HUES6 (cell line): ENCODE measurements at regions not wholly inside any gene's neighbourhood (a gene's known extent, or its start where the extent isn't known, plus 50 kb on each side); places are given as distances from the start of the nearest gene placed in this dataset.

ENCODE experiments used
- H3K27ac ChIP-seq: 2 replicates; pipeline ENCODE4 v1.7.0; 2013; ENCODE audit warnings: low read depth, mild to moderate bottlenecking, low read length, inconsistent platforms
- H3K27me3 ChIP-seq: 2 replicates; pipeline ENCODE4 v1.6.1; 2013; ENCODE audit warnings: low read length; ENCODE audit not compliant: control insufficient read depth, insufficient read depth
- H3K36me3 ChIP-seq: 2 replicates; pipeline ENCODE4 v1.6.1; 2013; ENCODE audit warnings: low read length; ENCODE audit not compliant: control insufficient read depth, insufficient read depth
- H3K4me1 ChIP-seq: 2 replicates; pipeline ENCODE4 v1.6.1; 2013; ENCODE audit warnings: low read length; ENCODE audit not compliant: control insufficient read depth, insufficient read depth
- H3K4me3 ChIP-seq: 2 replicates; pipeline ENCODE4 v1.5.1; 2013; ENCODE audit warnings: low read depth, low read length
- H3K9ac ChIP-seq: one replicate; pipeline ENCODE4 v1.6.1; 2013; ENCODE audit warnings: mild to moderate bottlenecking, low read length
- H3K9me3 ChIP-seq: 2 replicates; pipeline ENCODE4 v1.6.1; 2013; ENCODE audit warnings: low read depth, low read length; ENCODE audit not compliant: control insufficient read depth, insufficient read depth

DNA sequence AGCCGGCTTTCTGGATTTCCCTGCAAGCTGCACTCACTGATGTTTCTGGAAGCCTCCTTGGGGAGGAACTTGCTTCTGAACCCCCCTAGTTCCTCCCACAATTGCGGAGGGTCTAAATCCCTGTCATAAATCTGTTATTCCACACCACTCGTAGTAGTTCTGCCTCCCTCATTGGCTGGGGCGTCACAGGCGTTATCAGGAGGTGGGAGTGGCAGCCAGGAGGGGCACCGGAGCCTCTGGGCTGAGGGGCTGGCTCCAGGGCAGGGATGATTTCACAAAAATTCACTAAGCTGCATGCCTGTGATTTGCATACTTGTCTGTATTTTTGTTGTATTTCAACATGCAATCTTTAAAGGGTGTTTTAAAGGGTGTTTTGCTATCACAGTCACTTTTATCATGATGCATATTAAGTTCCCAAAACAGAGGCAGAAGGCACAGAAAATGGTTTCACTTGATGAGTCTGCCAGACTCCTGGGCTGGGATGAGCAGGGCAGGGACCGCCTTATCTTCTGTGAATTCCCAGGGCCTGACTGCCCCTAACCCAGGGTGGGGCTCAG is 176.2 kb upstream of the FOXF1 start:
- no peak overlapping the region for H3K27ac ChIP-seq
- H3K4me1 ChIP-seq = peaks cover 28% of the 10 kb centered on the region
- H3K9ac ChIP-seq = no peak overlapping the region
- no peaks in the 10 kb centered on the region for H3K9me3 ChIP-seq
- peaks cover 15% of the 10 kb centered on the region for H3K27me3 ChIP-seq
- H3K4me3 ChIP-seq = no peak overlapping the region
- no peaks in the 10 kb centered on the region for H3K36me3 ChIP-seq

DNA sequence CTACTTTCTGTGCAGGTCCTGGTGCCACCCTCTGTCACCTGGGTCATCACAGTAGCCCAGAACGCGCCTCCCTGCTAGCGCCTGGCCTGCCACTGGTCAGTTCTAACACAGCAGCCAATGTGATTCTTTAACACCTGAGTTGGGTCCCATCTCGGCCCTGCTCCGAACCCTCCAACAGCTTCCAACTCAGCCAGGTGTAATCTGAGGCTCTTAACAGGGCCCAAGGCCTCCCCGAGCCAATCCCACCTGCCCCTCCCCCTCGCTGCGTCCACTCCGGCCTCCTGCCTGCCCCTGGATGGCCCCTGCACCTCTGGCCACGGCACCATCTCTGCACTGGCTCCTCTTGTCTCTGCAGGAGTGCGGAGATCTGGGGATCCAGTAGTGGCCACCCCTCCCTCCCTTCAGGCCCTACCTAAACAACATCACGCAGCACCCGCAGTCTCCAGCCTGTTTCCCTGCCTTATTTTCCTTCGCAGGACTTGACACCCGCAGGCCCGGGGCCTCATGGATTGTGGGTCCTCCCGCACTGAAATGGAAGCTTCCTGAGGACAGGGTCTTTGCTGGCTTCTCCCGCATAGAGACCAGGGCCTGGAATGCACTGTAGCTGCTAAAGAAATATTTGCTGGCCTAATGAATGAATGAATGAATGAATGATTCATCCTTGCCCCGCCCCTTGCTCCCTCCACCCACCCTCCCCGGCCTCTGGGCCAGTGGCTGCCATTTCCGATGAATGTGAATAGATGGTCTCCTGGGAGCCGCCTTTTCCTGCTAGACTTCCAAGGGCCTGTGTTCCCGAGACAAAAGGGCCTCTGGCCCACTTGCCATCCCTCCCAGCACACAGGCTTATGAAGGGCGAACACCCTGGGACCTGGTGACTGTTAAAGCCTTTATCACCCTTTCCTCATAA is 174.8 kb upstream of the FOXF1 start:
- H3K27ac ChIP-seq = no peak overlapping the region
- peaks cover 30% of the 10 kb centered on the region for H3K4me1 ChIP-seq
- no peaks in the 10 kb centered on the region for H3K9me3 ChIP-seq
- no peak overlapping the region for H3K9ac ChIP-seq
- peaks cover 15% of the 10 kb centered on the region for H3K27me3 ChIP-seq
- H3K36me3 ChIP-seq = no peaks in the 10 kb centered on the region
- H3K4me3 ChIP-seq = no peak overlapping the region

DNA sequence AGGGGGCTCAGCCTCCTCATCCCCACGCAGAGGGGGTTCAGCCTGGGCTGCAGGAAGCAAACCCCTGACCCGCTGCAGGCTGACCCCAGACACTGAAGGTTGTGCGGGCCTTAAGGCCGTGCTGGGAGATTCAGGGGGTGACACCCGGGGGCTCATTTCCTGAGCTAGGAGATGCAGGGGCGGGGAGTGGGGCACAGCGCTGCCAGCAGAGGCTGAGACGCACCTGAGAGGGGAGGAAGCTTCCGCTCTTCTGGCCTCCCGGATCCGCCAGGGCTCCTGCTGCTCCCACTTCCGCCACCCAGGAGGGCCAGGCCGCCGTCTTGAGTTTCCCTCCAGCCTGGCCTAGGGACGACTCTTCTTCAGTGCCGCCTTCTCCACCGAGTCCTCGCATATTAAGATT is 173.2 kb upstream of the FOXF1 start:
- Histone ChIP-seq H3K4me3 (no peak overlapping the region), H3K27me3 (peaks cover 28% of the 10 kb centered on the region), H3K27ac (no peak overlapping the region), H3K4me1 (peaks cover 38% of the 10 kb centered on the region), H3K9ac (no peak overlapping the region), H3K36me3 (no peaks in the 10 kb centered on the region), H3K9me3 (no peaks in the 10 kb centered on the region)

DNA sequence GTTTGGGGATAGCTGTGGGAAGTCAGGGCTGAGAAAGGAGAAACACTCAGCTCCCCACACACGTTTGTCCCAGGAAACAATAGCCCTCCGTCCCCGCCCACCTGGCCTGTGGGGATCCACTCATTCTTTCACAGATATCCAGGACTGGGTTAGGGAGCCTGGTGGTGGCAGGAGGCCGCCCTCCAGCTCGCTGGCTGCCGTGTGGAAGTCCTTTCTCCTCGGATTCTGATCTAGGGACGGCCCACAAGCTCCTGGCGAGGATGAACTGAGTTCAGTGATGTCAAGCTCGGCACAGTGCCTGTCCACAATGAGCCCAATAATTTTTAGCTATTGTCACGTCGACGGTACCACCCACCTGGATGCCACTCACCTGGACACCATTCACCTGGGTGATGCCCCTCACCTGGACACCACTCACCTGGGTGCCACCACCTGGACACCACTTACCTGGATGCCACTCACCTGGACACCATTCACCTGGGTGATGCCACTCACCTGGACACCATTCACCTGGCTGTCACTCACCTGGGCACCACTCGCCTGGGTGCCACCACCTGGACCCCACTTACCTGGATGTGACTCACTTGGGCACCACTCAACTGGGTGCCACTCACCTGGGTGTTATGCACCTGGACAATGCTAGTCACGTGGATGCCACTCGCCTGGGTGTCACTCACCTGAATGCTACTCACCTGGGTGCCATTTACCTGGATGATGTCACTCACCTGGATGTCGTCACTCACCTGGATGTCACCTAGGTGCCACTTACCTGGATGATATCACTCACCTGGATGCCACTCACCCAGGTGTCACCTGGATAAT is 172.5 kb upstream of the FOXF1 start:
- no peak overlapping the region for H3K9ac ChIP-seq
- H3K36me3 ChIP-seq = no peaks in the 10 kb centered on the region
- peaks cover 40% of the 10 kb centered on the region for H3K4me1 ChIP-seq
- no peak overlapping the region for H3K27ac ChIP-seq
- H3K27me3 ChIP-seq = peaks cover 33% of the 10 kb centered on the region
- H3K9me3 ChIP-seq = no peaks in the 10 kb centered on the region
- H3K4me3 ChIP-seq = no peak overlapping the region

DNA sequence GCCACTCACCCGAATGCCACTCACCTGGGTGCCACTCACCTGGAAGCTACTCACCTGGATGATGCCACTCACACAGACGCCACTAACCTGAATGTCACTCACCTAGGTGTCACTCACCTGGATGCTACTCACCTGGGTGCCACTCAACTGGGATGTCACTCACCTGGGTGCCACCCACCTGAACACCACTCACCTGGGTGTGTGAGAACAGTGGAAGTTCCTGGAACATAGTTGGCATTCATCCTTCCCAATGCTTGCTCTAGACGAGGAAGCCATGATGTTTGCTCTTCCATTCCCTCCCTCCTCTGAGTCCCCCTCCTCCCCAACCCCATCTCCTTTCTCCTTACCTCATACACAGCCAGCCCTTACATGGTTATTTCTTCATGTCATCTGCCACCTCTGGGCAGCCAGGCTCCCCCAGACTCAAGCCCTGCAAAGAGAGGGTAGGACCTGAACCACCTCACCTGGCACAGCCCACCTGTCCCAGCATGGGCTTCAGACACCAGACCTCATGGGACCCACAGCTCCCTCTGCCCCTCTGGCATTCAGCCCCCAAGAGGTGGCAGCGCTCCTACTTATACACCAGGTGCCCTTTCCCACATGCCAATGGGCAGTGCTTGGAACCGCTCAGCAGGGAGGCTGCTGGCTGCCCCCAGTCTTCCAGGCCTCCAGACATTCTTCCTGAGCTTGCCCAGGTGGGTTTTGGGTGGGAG is 171.8 kb upstream of the FOXF1 start:
- Histone ChIP-seq H3K27me3 (peaks cover 37% of the 10 kb centered on the region), H3K36me3 (no peaks in the 10 kb centered on the region), H3K4me3 (no peak overlapping the region), H3K9ac (no peak overlapping the region), H3K27ac (no peak overlapping the region), H3K9me3 (no peaks in the 10 kb centered on the region), H3K4me1 (peaks cover 46% of the 10 kb centered on the region)

DNA sequence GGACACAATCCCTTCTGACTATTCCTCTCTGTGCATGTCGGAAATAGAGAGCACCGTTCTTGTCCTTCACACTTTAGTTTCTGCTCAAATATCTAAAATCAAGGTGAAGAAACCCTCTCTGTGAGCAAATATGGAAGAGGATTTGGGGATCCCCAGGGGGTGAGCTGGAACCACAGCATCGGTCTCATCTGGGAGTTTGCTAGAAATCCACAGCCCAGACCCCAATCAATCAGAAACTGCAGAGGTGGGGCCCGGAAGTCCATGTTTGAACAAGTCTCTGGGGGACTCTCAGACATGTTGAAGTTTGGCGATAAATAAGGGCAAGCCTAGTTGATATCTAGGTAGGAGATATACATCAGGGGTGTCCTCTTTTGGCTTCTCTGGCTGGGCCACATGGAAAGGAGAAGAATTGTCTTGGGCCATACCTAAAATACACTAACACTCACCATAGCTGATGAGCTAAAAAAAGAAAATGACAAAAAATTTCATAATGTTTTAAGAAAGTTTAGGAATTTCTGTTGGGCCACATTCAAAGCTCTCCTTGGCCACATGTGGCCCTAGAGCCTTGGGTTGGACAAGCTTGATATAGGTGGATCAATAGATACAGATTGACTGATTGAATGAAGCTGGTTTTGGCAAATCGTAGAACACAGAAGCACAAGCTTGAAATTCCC is 168.0 kb upstream of the FOXF1 start:
- Histone ChIP-seq H3K9ac (no peak overlapping the region), H3K9me3 (no peaks in the 10 kb centered on the region), H3K27ac (no peak overlapping the region), H3K4me3 (no peak overlapping the region), H3K36me3 (no peaks in the 10 kb centered on the region), H3K27me3 (peaks cover 43% of the 10 kb centered on the region), H3K4me1 (peaks cover 44% of the 10 kb centered on the region)

DNA sequence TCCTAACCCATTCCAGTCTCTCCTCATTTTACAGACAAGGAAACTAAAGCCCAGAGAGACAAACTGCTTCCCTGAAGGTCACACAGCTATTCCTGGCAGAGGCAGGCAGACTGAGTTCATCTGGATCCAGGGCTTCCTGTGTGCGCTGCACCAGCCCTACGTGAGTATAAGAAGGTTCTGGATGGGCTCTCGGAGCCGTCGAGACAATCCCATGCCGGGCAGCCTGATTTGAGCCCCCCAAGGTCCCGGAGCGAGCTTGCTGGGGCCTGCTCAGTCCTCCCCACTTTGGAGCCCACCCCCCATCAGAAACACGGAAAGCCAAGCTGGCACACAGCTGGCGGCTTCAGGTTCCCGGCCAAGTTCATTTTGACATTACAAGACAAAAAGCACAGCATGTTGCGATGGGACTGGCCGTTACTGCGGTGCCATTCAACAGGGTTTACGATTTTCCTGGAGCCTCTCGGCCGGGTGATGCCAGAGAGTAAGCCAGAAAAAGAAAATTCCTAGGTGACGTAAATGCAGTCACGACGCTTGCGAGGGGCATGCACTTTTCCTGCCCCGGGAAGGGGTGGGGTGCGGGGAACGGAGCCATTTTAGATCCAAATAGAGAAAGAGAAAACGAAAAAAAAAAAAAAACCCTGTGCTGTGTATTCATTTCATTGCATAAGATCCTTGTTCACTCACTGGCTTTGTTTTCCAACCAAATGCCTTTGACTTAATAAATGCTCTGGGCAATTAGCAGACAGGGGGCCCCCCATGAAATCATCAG is 167.1 kb upstream of the FOXF1 start:
- Histone ChIP-seq H3K27ac (no peak overlapping the region), H3K9ac (no peak overlapping the region), H3K4me3 (no peak overlapping the region), H3K36me3 (no peaks in the 10 kb centered on the region), H3K9me3 (no peaks in the 10 kb centered on the region), H3K4me1 (peaks cover 38% of the 10 kb centered on the region), H3K27me3 (peaks cover 53% of the 10 kb centered on the region)

DNA sequence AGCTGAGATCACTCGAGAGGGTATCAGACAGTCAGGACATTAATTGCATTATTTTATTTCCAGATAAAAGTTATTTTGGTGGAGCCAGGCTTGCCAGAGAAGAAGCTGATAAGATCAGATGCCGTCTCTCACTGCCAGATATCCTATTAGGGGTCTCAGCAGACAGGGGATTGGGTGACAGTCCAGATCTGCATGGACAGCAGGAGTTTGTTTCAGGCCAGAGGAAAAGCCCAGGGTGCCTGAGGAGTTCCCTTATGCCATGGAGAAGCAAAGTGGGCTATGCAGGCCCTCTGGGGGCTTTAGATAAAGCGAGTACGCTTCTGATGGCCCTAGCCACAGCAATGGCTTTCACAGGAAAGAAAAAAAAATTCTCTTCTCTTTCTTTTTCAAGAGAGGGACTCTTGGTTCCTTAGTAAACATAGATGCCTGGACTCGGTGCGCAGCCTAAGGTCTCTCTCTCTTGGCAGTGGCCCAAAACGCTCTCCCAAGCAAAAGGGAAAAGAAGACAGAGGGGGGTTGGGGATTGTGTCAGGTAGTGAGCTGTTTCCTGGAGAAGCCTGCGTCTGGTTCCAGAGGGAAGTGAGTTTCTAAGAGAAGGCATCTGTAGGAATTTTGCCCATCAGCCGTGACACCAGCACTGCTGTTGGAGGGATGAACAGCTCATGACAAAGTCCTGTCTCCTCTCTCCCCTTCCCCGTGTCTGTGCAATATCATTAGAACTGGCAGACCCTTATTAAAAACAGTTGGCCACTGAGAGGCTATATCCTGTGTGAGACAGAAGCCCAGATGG is 166.3 kb upstream of the FOXF1 start:
- H3K9ac ChIP-seq = no peak overlapping the region
- H3K27me3 ChIP-seq = peaks cover 53% of the 10 kb centered on the region
- H3K4me3 ChIP-seq = no peak overlapping the region
- no peak overlapping the region for H3K27ac ChIP-seq
- H3K9me3 ChIP-seq = no peaks in the 10 kb centered on the region
- peaks cover 38% of the 10 kb centered on the region for H3K4me1 ChIP-seq
- H3K36me3 ChIP-seq = no peaks in the 10 kb centered on the region

DNA sequence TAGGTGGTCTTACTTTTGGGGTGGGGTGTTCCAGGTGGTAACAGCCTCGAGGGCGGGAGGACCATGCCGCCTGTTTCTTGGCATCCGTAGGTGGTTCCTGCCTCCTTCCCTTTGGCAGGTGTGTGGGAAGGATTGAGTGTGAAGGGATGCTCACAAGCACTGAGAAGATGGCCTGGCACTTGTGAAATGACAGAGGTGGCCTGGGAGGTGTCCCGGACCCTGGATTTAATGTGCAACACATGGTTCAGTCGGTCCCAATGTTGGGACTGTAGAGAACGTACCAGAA is 165.8 kb upstream of the FOXF1 start:
- Histone ChIP-seq H3K36me3 (no peaks in the 10 kb centered on the region), H3K27ac (no peak overlapping the region), H3K9me3 (no peaks in the 10 kb centered on the region), H3K9ac (no peak overlapping the region), H3K4me1 (peaks cover 39% of the 10 kb centered on the region), H3K4me3 (no peak overlapping the region), H3K27me3 (peaks cover 53% of the 10 kb centered on the region)
